HepG2 (cell line): ENCODE measurements at regions not wholly inside any gene's neighbourhood (a gene's known extent, or its start where the extent isn't known, plus 50 kb on each side); places are given as distances from the start of the nearest gene placed in this dataset.

Source experiments
- ATAC-seq: fragments of 200-7000 bp; cut with Tn5 transposase; 3 replicates; pipeline ENCODE4 v1.9.1; 2020; ENCODE audit warnings: mild to moderate bottlenecking, moderate library complexity
- BruUV-seq: library from RNA; stranded (reverse); fragments of 400-500 nt; replicated peaks from 2 replicates; lab custom pipeline; 2021; lab: Mats Ljungman, UMichigan
- CTCF ChIA-PET: fragments of 300-600 bp; formaldehyde crosslinking; extraction: SDS; loops from one replicate; lab custom pipeline; 2021; ENCODE audit warnings: low total read pairs, inconsistent platforms, low intra/inter-chr PET ratio; lab: Yijun Ruan, JAX
- POLR2A ChIA-PET: fragments of 350-600 bp; sonication (Branson Sonifier 250); formaldehyde crosslinking; loops from one replicate; lab custom pipeline; 2020; ENCODE audit warnings: antibody characterized with exemption, inconsistent platforms; lab: Yijun Ruan, JAX
- DNase-seq: peaks from one replicate; pipeline ENCODE4 v3.0.0-alpha.2; 2015; ENCODE audit warnings: low spot score
- FAIRE-seq: peaks from 3 replicates; lab custom pipeline; 2011; peaks lifted over from hg19 to GRCh38; lab: Jason Lieb, UNC
- H2AFZ ChIP-seq: one replicate; pipeline ENCODE4 v1.6.1; 2011; ENCODE audit warnings: low read length, inconsistent platforms
- H3K27ac ChIP-seq: fragments of 300-600 bp; 3 replicates; pipeline ENCODE4 v1.8.0; 2011; ENCODE audit warnings: mixed run types, mild to moderate bottlenecking, mixed read lengths, low read length, inconsistent platforms; ENCODE audit not compliant: insufficient read depth; ENCODE audit errors: extremely low read length
- H3K27me3 ChIP-seq, 2 experiments: fragments of 200-600 bp in 1 of 2; 2 replicates in 1 of 2; 3 replicates in 1 of 2; pipeline versions ENCODE4 v1.6.0 to v1.8.0; 2011; ENCODE audit warnings: low read length in 2 of 2, mild to moderate bottlenecking in 2 of 2, moderate library complexity in 2 of 2, inconsistent platforms in 1 of 2; ENCODE audit not compliant: insufficient read depth in 2 of 2, control insufficient read depth in 1 of 2
- H3K36me3 ChIP-seq, 2 experiments: fragments of 200-600 bp in 1 of 2; replicated peaks in 1 of 2; 2 replicates in 1 of 2; 3 replicates in 1 of 2; pipeline versions ENCODE4 v1.5.1 to v1.8.0; 2011; ENCODE audit warnings: low read length in 2 of 2, inconsistent platforms in 1 of 2; ENCODE audit not compliant: insufficient read depth in 2 of 2, control insufficient read depth in 1 of 2
- H3K4me1 ChIP-seq: 2 replicates; pipeline ENCODE4 v1.5.1; 2012; ENCODE audit warnings: low read length, inconsistent platforms; ENCODE audit not compliant: insufficient read depth
- H3K4me2 ChIP-seq: 2 replicates; pipeline ENCODE4 v1.6.0; 2011; ENCODE audit warnings: low read depth, low read length, inconsistent platforms
- H3K4me3 ChIP-seq, 3 experiments: fragments of 200-600 bp in 1 of 3; sonication (generic), shearing (Covaris generic) in 1 of 3; replicated peaks in 1 of 3; 2 replicates each; pipeline ENCODE4 v1.5.1; 2011 to 2016; ENCODE audit warnings: low read length in 3 of 3, inconsistent platforms in 2 of 3, low read depth in 2 of 3, mild to moderate bottlenecking in 2 of 3, control low read depth in 1 of 3, mixed read lengths in 1 of 3; ENCODE audit not compliant: insufficient read depth in 1 of 3
- H3K79me2 ChIP-seq: one replicate; pipeline ENCODE4 v1.6.1; 2011; ENCODE audit warnings: low read length, inconsistent platforms; ENCODE audit not compliant: insufficient read depth
- H3K9ac ChIP-seq: 2 replicates; pipeline ENCODE4 v1.6.0; 2011; ENCODE audit warnings: mild to moderate bottlenecking, low read depth, low read length, inconsistent platforms; ENCODE audit not compliant: insufficient read depth
- H3K9me3 ChIP-seq: 2 replicates; pipeline ENCODE4 v1.5.1; 2012; ENCODE audit warnings: mild to moderate bottlenecking, low read length
- H4K20me1 ChIP-seq: 2 replicates; pipeline ENCODE4 v1.6.0; 2011; ENCODE audit warnings: inconsistent platforms, mild to moderate bottlenecking, low read length, moderate library complexity; ENCODE audit not compliant: insufficient read depth
- HNF1B ChIP-seq: sonication (generic); formaldehyde crosslinking; IDR thresholded peaks from 2 replicates; pipeline ENCODE4 v1.5.1; 2020; ENCODE audit warnings: mild to moderate bottlenecking, moderate library complexity, missing genetic modification reagents
- KLF6 ChIP-seq: IDR thresholded peaks from 2 replicates; pipeline ENCODE4 v1.8.0; 2016; ENCODE audit warnings: missing biosample characterization, missing genetic modification reagents
- TCF12 ChIP-seq, 2 experiments: fragments of 450-650 bp in 1 of 2; sonication (generic) in 1 of 2; formaldehyde crosslinking in 1 of 2; IDR thresholded peaks; 2 replicates each; pipeline versions ENCODE4 v1.6.1 to v1.8.0; 2017 to 2022; ENCODE audit warnings: antibody characterized with exemption in 1 of 2, mild to moderate bottlenecking in 1 of 2, missing genetic modification reagents in 1 of 2, moderate library complexity in 1 of 2
- YEATS2 ChIP-seq: sonication (generic); formaldehyde crosslinking; IDR thresholded peaks from 2 replicates; pipeline ENCODE4 v1.4.0; 2020; ENCODE audit warnings: missing genetic modification reagents, borderline replicate concordance
- ZNF549 ChIP-seq: sonication (generic); formaldehyde crosslinking; IDR thresholded peaks from 2 replicates; pipeline ENCODE4 v1.5.0; 2020; ENCODE audit warnings: missing genetic modification reagents
- WGBS: methylation state at CpG from one replicate; pipeline ENCODE4 v1.1.6; 2017; ENCODE audit warnings: low lambda C conversion rate; 5-methylcytosine and 5-hydroxymethylcytosine counted together
- in situ Hi-C: cut with HindIII; loops from 2 replicates; pipeline ENCODE4 v1.10.0; 2017; ENCODE audit warnings: low pct_unique_long_range_greater_than_20kb; ENCODE audit not compliant: extremely low pct_ligation_motif_present
- intact Hi-C: fragments of 100-400 bp; cut with micrococcal nuclease; formaldehyde crosslinking; loops from one replicate; pipeline ENCODE4 v1.10.0; 2022; ENCODE audit not compliant: unreplicated experiment
- TF ChIP-seq, protein P1 (sequence below): sonication (generic); formaldehyde crosslinking; conservative IDR thresholded peaks from 2 replicates; pipeline ENCODE4 v1.4.0; 2020; ENCODE audit warnings: missing genetic modification reagents

DNA sequence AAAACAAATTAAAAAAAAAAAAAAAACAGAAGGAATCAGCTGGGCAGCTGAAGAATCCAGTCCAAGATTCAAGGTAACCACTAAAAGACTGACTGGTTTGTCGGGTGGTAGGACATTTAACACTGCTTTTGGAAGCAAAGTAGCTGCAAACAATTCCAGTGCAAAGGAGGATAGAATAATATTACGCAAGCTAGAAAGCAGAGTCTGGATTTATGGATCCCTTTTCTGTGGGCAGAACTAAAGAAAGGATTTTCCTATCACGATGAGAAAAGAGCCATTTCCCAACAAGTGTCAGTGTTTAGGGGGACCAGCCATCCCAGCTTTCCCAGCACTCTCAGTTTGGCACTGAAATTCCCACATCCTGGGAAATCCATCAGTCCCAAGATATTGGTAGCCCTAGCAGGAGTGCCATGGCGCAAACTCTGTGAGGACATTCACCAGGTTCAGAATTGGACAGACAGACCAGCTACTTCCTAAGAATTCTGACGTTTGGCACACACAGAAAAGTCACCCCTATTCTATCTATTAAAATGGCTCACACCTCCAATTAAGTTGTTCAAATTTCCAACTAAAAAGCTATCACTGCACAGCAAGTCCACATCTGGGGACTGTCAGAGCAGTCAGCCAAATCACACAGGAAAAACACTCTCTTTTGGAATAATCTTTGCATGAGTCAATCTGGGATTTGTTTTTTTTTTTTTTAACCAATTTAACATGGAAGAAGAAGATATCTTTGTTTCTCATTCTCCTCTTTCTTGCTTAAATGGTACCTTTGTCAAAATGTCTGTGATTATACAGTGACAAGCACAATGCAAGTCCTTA lies 356.8 kb upstream of the ARID1B start:
- Histone ChIP-seq H3K27me3 (no peaks in the 10 kb centered on the region), H3K9ac (no peak overlapping the region), H3K36me3 (no peaks in the 10 kb centered on the region), H4K20me1 (no peaks in the 10 kb centered on the region), H3K4me3 (no peak overlapping the region), H3K9me3 (peaks cover 14% of the 10 kb centered on the region; the same call in 1 of the 2 replicates), H3K4me2 (no peak overlapping the region), H3K27ac (no peak overlapping the region), H3K79me2 (no peaks in the 10 kb centered on the region), H2AFZ (no peak overlapping the region), H3K4me1 (peaks cover 10% of the 10 kb centered on the region; the same call in 1 of the 2 replicates)
- WGBS = 16% methylated on average over 5 of the region's 5 CpGs
- TF ChIP-seq KLF6 (CRISPR knock-in tag) (no peak), TCF12 (IDR thresholded peaks at IDR 0.05) (no peak), TCF12 (CRISPR knock-in tag; IDR thresholded peaks at IDR 0.05) (no peak), HNF1B (CRISPR knock-in tag) (no peak), ZNF549 (CRISPR knock-in tag) (no peak), YEATS2 (CRISPR knock-in tag) (no peak)
- TF ChIP-seq, protein P1, sequence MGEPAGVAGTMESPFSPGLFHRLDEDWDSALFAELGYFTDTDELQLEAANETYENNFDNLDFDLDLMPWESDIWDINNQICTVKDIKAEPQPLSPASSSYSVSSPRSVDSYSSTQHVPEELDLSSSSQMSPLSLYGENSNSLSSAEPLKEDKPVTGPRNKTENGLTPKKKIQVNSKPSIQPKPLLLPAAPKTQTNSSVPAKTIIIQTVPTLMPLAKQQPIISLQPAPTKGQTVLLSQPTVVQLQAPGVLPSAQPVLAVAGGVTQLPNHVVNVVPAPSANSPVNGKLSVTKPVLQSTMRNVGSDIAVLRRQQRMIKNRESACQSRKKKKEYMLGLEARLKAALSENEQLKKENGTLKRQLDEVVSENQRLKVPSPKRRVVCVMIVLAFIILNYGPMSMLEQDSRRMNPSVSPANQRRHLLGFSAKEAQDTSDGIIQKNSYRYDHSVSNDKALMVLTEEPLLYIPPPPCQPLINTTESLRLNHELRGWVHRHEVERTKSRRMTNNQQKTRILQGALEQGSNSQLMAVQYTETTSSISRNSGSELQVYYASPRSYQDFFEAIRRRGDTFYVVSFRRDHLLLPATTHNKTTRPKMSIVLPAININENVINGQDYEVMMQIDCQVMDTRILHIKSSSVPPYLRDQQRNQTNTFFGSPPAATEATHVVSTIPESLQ (CRISPR knock-in tag) = no peak
- BruUV-seq = no TSS peak
- in situ Hi-C loops = no loop called here
- ChIA-PET POLR2A (no interaction called here), CTCF (no interaction called here)
- ATAC-seq (no peak), FAIRE-seq (no peak), DNase-seq (no peak)
- intact Hi-C loops = no loop called here
